ENCODE measurements at regions not wholly inside any gene's neighbourhood (a gene's known extent, or its start where the extent isn't known, plus 50 kb on each side); places are given as distances from the start of the nearest gene placed in this dataset.
"Not testable (repeated sequence)": the region's sequence is repeated elsewhere in the genome, so short reads cannot be mapped to it uniquely, and the experiment has no call there.

DNA sequence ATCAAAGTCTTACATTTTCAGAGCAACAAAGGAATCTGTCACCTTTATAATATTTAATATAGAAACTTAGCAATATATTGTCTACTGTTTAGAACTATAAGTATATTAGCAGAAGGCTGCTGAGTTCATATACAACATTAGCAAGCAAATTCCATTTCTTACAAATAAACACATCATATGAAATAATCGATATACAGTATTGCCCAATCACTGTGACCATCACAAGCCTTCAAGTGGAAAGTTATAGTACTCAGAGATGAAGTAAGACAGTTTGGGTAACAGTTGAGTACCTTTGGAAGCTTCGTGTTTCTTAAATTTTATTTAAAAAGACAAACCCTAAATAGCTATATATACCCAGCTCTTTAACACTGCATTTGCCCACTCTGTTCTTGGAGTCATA, 135.2 kb upstream of the IRX1 start:
- TF ChIP-seq CTCF (conservative IDR thresholded peaks at IDR 0.05): no peak
- no peaks in the 10 kb centered on the region for H3K27me3 Mint-ChIP-seq (ENCODE audit: low read depth)
- no peaks in the 10 kb centered on the region for H3K9me3 Mint-ChIP-seq
- peaks cover 8% of the 10 kb centered on the region for H3K4me1 Mint-ChIP-seq
- no peak overlapping the region for H3K4me3 Mint-ChIP-seq
- no peaks in the 10 kb centered on the region for H3K36me3 Mint-ChIP-seq (ENCODE audit: low read depth)
- no peak overlapping the region for H3K27ac Mint-ChIP-seq (ENCODE audit: unreplicated experiment)
- DNase-seq (ENCODE audit: low read depth, low spot score): no peak

- H3K27ac Mint-ChIP-seq (ENCODE audit: unreplicated experiment): no peak overlapping the region
- no peaks in the 10 kb centered on the region for H3K27me3 Mint-ChIP-seq (ENCODE audit: low read depth)
- no peaks in the 10 kb centered on the region for H3K36me3 Mint-ChIP-seq (ENCODE audit: low read depth)
- no peak overlapping the region for H3K4me3 Mint-ChIP-seq
- no peak for DNase-seq (ENCODE audit: low read depth, low spot score)
- TF ChIP-seq CTCF (conservative IDR thresholded peaks at IDR 0.05): no peak
- no peaks in the 10 kb centered on the region for H3K9me3 Mint-ChIP-seq
- H3K4me1 Mint-ChIP-seq: peaks cover 8% of the 10 kb centered on the region
These were observed 139.4 kb upstream of the IRX1 start for GRCh38 chr5:3456121-3456681.

DNA sequence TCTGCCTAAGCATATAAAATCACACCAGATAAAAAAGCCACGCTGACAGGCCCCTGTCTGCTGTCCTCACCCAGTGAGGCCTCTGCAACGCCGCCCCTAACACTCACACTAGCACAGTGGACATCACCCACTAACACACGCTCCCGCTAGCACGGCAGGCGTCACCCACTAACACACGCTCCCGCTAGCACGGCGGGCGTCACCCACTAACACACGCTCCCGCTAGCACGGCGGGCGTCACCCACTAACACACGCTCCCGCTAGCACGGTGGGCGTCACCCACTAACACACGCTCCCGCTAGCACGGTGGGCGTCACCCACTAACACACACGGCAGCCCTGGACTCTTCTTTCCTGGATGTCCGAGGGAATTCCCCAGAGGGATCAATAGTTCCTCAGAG, 141.6 kb upstream of the IRX1 start:
- not testable (repeated sequence) for H3K4me3 Mint-ChIP-seq

DNA sequence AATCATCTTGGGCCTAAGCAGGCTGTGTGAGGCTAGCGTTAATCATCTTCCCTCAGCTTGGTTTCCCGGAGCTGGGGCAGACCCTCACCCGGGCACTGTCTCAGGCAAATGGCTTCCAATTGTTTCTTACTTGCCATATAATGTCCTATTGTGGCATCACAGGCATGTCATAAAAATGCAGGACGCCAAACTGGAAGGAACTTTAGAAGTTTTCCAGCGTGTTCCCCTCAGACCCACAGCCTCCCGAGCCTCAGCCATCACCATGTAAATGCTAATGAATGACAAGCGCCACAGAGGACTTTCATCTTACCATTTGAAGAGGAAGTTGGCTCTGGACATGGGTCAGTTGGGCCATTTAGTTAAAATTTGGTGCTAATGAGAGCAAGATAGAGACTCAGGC, 143.0 kb upstream of the IRX1 start:
- TF ChIP-seq CTCF (conservative IDR thresholded peaks at IDR 0.05): no peak
- no peak overlapping the region for H3K27ac Mint-ChIP-seq (ENCODE audit: unreplicated experiment)
- DNase-seq (ENCODE audit: low read depth, low spot score): no peak
- no peaks in the 10 kb centered on the region for H3K27me3 Mint-ChIP-seq (ENCODE audit: low read depth)
- H3K4me1 Mint-ChIP-seq: peaks cover 8% of the 10 kb centered on the region
- peaks cover under 1% of the 10 kb centered on the region for H3K36me3 Mint-ChIP-seq (ENCODE audit: low read depth)
- no peaks in the 10 kb centered on the region for H3K9me3 Mint-ChIP-seq
- H3K4me3 Mint-ChIP-seq: no peak overlapping the region

More for the DNA sequence above, 141.6 kb upstream of the IRX1 start:
- H3K4me1 Mint-ChIP-seq; DNase-seq (ENCODE audit: low read depth, low spot score); H3K27ac Mint-ChIP-seq (ENCODE audit: unreplicated experiment); H3K27me3 Mint-ChIP-seq (ENCODE audit: low read depth); H3K9me3 Mint-ChIP-seq; H3K36me3 Mint-ChIP-seq (ENCODE audit: low read depth): not testable (repeated sequence)

GRCh38 chr5:3451961-3452360, 143.7 kb upstream of the IRX1 start:
- no peak overlapping the region for H3K27ac Mint-ChIP-seq (ENCODE audit: unreplicated experiment)
- H3K4me1 Mint-ChIP-seq: peaks cover 8% of the 10 kb centered on the region
- TF ChIP-seq CTCF (conservative IDR thresholded peaks at IDR 0.05): no peak
- peaks cover 3% of the 10 kb centered on the region for H3K36me3 Mint-ChIP-seq (ENCODE audit: low read depth)
- H3K27me3 Mint-ChIP-seq (ENCODE audit: low read depth): no peaks in the 10 kb centered on the region
- H3K4me3 Mint-ChIP-seq: no peak overlapping the region
- no peaks in the 10 kb centered on the region for H3K9me3 Mint-ChIP-seq
- DNase-seq (ENCODE audit: low read depth, low spot score): no peak

DNA sequence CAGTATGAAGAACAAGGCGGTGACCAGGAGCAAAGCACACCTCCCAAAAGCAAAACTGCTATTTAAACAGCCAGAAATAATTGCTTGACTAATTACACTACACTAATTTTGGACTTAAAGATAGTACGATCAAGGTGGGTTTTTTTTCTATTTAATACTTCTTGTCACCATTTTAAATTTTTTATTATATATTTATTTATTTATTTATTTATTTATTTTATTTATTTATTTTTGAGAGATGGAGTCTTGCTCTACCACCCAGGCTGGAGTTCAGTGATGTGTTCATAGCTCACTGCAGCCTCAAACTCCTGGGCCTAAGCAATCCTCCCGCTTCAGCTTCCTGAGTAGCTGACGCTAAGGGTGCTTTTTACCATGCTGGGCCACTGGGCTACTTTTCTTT, 146.2 kb upstream of the IRX1 start:
- DNase-seq (ENCODE audit: low read depth, low spot score): no peak
- Mint-ChIP-seq H3K27me3 (ENCODE audit: low read depth) (no peaks in the 10 kb centered on the region), H3K36me3 (ENCODE audit: low read depth) (peaks cover 3% of the 10 kb centered on the region), H3K4me3 (no peak overlapping the region), H3K27ac (ENCODE audit: unreplicated experiment) (no peak overlapping the region), H3K4me1 (no peaks in the 10 kb centered on the region), H3K9me3 (no peaks in the 10 kb centered on the region)
- no peak for TF ChIP-seq CTCF (conservative IDR thresholded peaks at IDR 0.05)
